Activated CD4-positive, alpha-beta T cell treated with anti-CD3 and anti-CD28 coated beads, Interleukin-2, amount 10 ng/mL, durations not matched to agents 24 days and 14 days (primary cell): ENCODE measurements at regions not wholly inside any gene's neighbourhood (a gene's known extent, or its start where the extent isn't known, plus 50 kb on each side); places are given as distances from the start of the nearest gene placed in this dataset.

Source experiments
- DNase-seq: peaks from one replicate; pipeline ENCODE4 v3.0.0; 2022
- H3K27ac Mint-ChIP-seq: one replicate; pipeline ENCODE4 v1.8.0; 2022; ENCODE audit warnings: mild to moderate bottlenecking, mixed read lengths
- H3K27me3 Mint-ChIP-seq: one replicate; pipeline ENCODE4 v1.8.0; 2022; ENCODE audit warnings: mixed read lengths
- H3K36me3 Mint-ChIP-seq: one replicate; pipeline ENCODE4 v1.8.0; 2022; ENCODE audit warnings: low read depth, mild to moderate bottlenecking, mixed read lengths
- H3K4me1 Mint-ChIP-seq: one replicate; pipeline ENCODE4 v1.8.0; 2021; ENCODE audit warnings: mixed read lengths
- H3K4me3 Mint-ChIP-seq: one replicate; pipeline ENCODE4 v1.8.0; 2022; ENCODE audit warnings: mild to moderate bottlenecking, moderate library complexity, mixed read lengths
- H3K9me3 Mint-ChIP-seq: one replicate; pipeline ENCODE4 v1.8.0; 2021; ENCODE audit warnings: mixed read lengths
- intact Hi-C: fragments of 100-400 bp; cut with micrococcal nuclease; formaldehyde crosslinking; loops from one replicate; pipeline ENCODE4 v1.15.1; 2023

GRCh38 chr1:213568929-213569815, 418.6 kb upstream of the PROX1 start:
- no peaks in the 10 kb centered on the region for H3K4me1 Mint-ChIP-seq
- intact Hi-C loops: no loop called here
- H3K36me3 Mint-ChIP-seq: no peaks in the 10 kb centered on the region
- H3K9me3 Mint-ChIP-seq: peaks cover 4% of the 10 kb centered on the region
- H3K4me3 Mint-ChIP-seq: no peak overlapping the region
- peaks cover 6% of the 10 kb centered on the region for H3K27me3 Mint-ChIP-seq
- DNase-seq: no peak
- no peak overlapping the region for H3K27ac Mint-ChIP-seq

GRCh38 chr1:213569816-213570150, 418.0 kb upstream of the PROX1 start:
- no peaks in the 10 kb centered on the region for H3K36me3 Mint-ChIP-seq
- no peak overlapping the region for H3K27ac Mint-ChIP-seq
- H3K9me3 Mint-ChIP-seq: peaks cover 4% of the 10 kb centered on the region
- H3K27me3 Mint-ChIP-seq: peaks cover 5% of the 10 kb centered on the region
- H3K4me1 Mint-ChIP-seq: no peaks in the 10 kb centered on the region
- intact Hi-C loops: no loop called here
- DNase-seq: no peak
- H3K4me3 Mint-ChIP-seq: no peak overlapping the region

GRCh38 chr1:213570487-213570886, 417.3 kb upstream of the PROX1 start:
- no peak overlapping the region for H3K27ac Mint-ChIP-seq
- H3K36me3 Mint-ChIP-seq: no peaks in the 10 kb centered on the region
- peaks cover 5% of the 10 kb centered on the region for H3K27me3 Mint-ChIP-seq
- no peak overlapping the region for H3K4me3 Mint-ChIP-seq
- peaks cover 4% of the 10 kb centered on the region for H3K9me3 Mint-ChIP-seq
- intact Hi-C loops: no loop called here
- DNase-seq: no peak
- H3K4me1 Mint-ChIP-seq: no peaks in the 10 kb centered on the region

GRCh38 chr1:213571419-213571818, 416.4 kb upstream of the PROX1 start:
- H3K4me3 Mint-ChIP-seq: no peak overlapping the region
- H3K27ac Mint-ChIP-seq: no peak overlapping the region
- no peaks in the 10 kb centered on the region for H3K36me3 Mint-ChIP-seq
- DNase-seq: no peak
- intact Hi-C loops: no loop called here
- H3K4me1 Mint-ChIP-seq: no peaks in the 10 kb centered on the region
- peaks cover 2% of the 10 kb centered on the region for H3K9me3 Mint-ChIP-seq
- H3K27me3 Mint-ChIP-seq: peaks cover 4% of the 10 kb centered on the region

GRCh38 chr1:213571843-213572242, 415.9 kb upstream of the PROX1 start:
- DNase-seq: no peak
- intact Hi-C loops: no loop called here
- Mint-ChIP-seq H3K27me3 (peaks cover 2% of the 10 kb centered on the region), H3K9me3 (no peaks in the 10 kb centered on the region), H3K4me1 (no peaks in the 10 kb centered on the region), H3K4me3 (no peak overlapping the region), H3K36me3 (no peaks in the 10 kb centered on the region), H3K27ac (no peak overlapping the region)

- H3K4me1 Mint-ChIP-seq: no peaks in the 10 kb centered on the region
- H3K4me3 Mint-ChIP-seq: no peak overlapping the region
- no peak overlapping the region for H3K27ac Mint-ChIP-seq
- no peaks in the 10 kb centered on the region for H3K9me3 Mint-ChIP-seq
- intact Hi-C loops: no loop called here
- H3K27me3 Mint-ChIP-seq: peaks cover 2% of the 10 kb centered on the region
- no peak for DNase-seq
- H3K36me3 Mint-ChIP-seq: no peaks in the 10 kb centered on the region
These were observed 414.7 kb upstream of the PROX1 start for GRCh38 chr1:213572912-213573647.

- Mint-ChIP-seq H3K36me3 (no peaks in the 10 kb centered on the region), H3K27me3 (peaks cover 2% of the 10 kb centered on the region), H3K9me3 (no peaks in the 10 kb centered on the region), H3K4me3 (no peak overlapping the region), H3K4me1 (no peaks in the 10 kb centered on the region), H3K27ac (no peak overlapping the region)
- intact Hi-C loops: no loop called here
- DNase-seq: no peak
These were observed 414.1 kb upstream of the PROX1 start for GRCh38 chr1:213573648-213574009.

- intact Hi-C loops: no loop called here
These were observed 404.7 kb upstream of the PROX1 start for GRCh38 chr1:213582976-213583567.

GRCh38 chr1:213584272-213584671, 403.5 kb upstream of the PROX1 start:
- H3K27me3 Mint-ChIP-seq: no peaks in the 10 kb centered on the region
- DNase-seq: no peak
- intact Hi-C loops: no loop called here
- H3K36me3 Mint-ChIP-seq: no peaks in the 10 kb centered on the region
- H3K9me3 Mint-ChIP-seq: no peaks in the 10 kb centered on the region
- no peaks in the 10 kb centered on the region for H3K4me1 Mint-ChIP-seq
- H3K4me3 Mint-ChIP-seq: no peak overlapping the region
- no peak overlapping the region for H3K27ac Mint-ChIP-seq

More at GRCh38 chr1:213582976-213583567, 404.7 kb upstream of the PROX1 start:
- H3K27ac Mint-ChIP-seq: no peak overlapping the region
- H3K4me1 Mint-ChIP-seq: no peaks in the 10 kb centered on the region
- DNase-seq: no peak
- no peaks in the 10 kb centered on the region for H3K36me3 Mint-ChIP-seq
- no peaks in the 10 kb centered on the region for H3K9me3 Mint-ChIP-seq
- H3K27me3 Mint-ChIP-seq: no peaks in the 10 kb centered on the region
- H3K4me3 Mint-ChIP-seq: no peak overlapping the region

GRCh38 chr1:213585402-213585801, 402.4 kb upstream of the PROX1 start:
- intact Hi-C loops: no loop called here

GRCh38 chr1:213585959-213586586, 401.7 kb upstream of the PROX1 start:
- intact Hi-C loops: no loop called here
- Mint-ChIP-seq H3K9me3 (no peaks in the 10 kb centered on the region), H3K27me3 (no peaks in the 10 kb centered on the region)

More at GRCh38 chr1:213585402-213585801, 402.4 kb upstream of the PROX1 start:
- no peak overlapping the region for H3K27ac Mint-ChIP-seq
- DNase-seq: no peak
- H3K4me3 Mint-ChIP-seq: no peak overlapping the region
- H3K27me3 Mint-ChIP-seq: no peaks in the 10 kb centered on the region
- no peaks in the 10 kb centered on the region for H3K4me1 Mint-ChIP-seq
- no peaks in the 10 kb centered on the region for H3K9me3 Mint-ChIP-seq
- H3K36me3 Mint-ChIP-seq: no peaks in the 10 kb centered on the region

GRCh38 chr1:213586587-213586972, 401.2 kb upstream of the PROX1 start:
- Mint-ChIP-seq H3K4me1 (no peaks in the 10 kb centered on the region), H3K27ac (no peak overlapping the region), H3K27me3 (no peaks in the 10 kb centered on the region), H3K36me3 (no peaks in the 10 kb centered on the region), H3K4me3 (no peak overlapping the region), H3K9me3 (no peaks in the 10 kb centered on the region)
- no peak for DNase-seq
- intact Hi-C loops: no loop called here

More at GRCh38 chr1:213585959-213586586, 401.7 kb upstream of the PROX1 start:
- Mint-ChIP-seq H3K36me3 (no peaks in the 10 kb centered on the region), H3K4me1 (no peaks in the 10 kb centered on the region), H3K4me3 (no peak overlapping the region), H3K27ac (no peak overlapping the region)
- DNase-seq: no peak

- Mint-ChIP-seq H3K36me3 (no peaks in the 10 kb centered on the region), H3K4me1 (no peaks in the 10 kb centered on the region), H3K9me3 (no peaks in the 10 kb centered on the region), H3K4me3 (no peak overlapping the region), H3K27ac (no peak overlapping the region), H3K27me3 (no peaks in the 10 kb centered on the region)
- intact Hi-C loops: no loop called here
- no peak for DNase-seq
These were observed 391.0 kb upstream of the PROX1 start for GRCh38 chr1:213596729-213597128.

GRCh38 chr1:213598263-213598662, 389.5 kb upstream of the PROX1 start:
- DNase-seq: no peak
- Mint-ChIP-seq H3K4me1 (no peaks in the 10 kb centered on the region), H3K9me3 (no peaks in the 10 kb centered on the region), H3K27ac (no peak overlapping the region), H3K36me3 (no peaks in the 10 kb centered on the region), H3K27me3 (no peaks in the 10 kb centered on the region), H3K4me3 (no peak overlapping the region)
- intact Hi-C loops: no loop called here
